Endothelial cell (in vitro differentiated cells): ENCODE measurements at regions not wholly inside any gene's neighbourhood (a gene's known extent, or its start where the extent isn't known, plus 50 kb on each side); places are given as distances from the start of the nearest gene placed in this dataset.

ENCODE experiments used
- DNase-seq: peaks from one replicate; pipeline ENCODE4 v3.0.0; 2021; ENCODE audit warnings: low spot score
- H3K27ac Mint-ChIP-seq: one replicate; pipeline ENCODE4 v1.8.0; 2021; ENCODE audit warnings: mixed read lengths, inconsistent platforms; ENCODE audit not compliant: unreplicated experiment
- H3K27me3 Mint-ChIP-seq: one replicate; pipeline ENCODE4 v1.8.0; 2021; ENCODE audit warnings: mild to moderate bottlenecking, moderate library complexity, mixed read lengths, inconsistent platforms; ENCODE audit not compliant: unreplicated experiment
- H3K36me3 Mint-ChIP-seq: one replicate; pipeline ENCODE4 v1.8.0; 2021; ENCODE audit warnings: mild to moderate bottlenecking, low read depth, mixed read lengths, inconsistent platforms; ENCODE audit not compliant: unreplicated experiment
- H3K4me1 Mint-ChIP-seq: one replicate; pipeline ENCODE4 v1.8.0; 2021; ENCODE audit warnings: mild to moderate bottlenecking, mixed read lengths, inconsistent platforms; ENCODE audit not compliant: unreplicated experiment
- H3K4me3 Mint-ChIP-seq: one replicate; pipeline ENCODE4 v1.8.0; 2021; ENCODE audit warnings: mild to moderate bottlenecking, mixed read lengths, inconsistent platforms; ENCODE audit not compliant: unreplicated experiment
- H3K9me3 Mint-ChIP-seq: one replicate; pipeline ENCODE4 v1.8.0; 2021; ENCODE audit warnings: mixed read lengths, inconsistent platforms; ENCODE audit not compliant: unreplicated experiment
- TF ChIP-seq, protein P1 (sequence below): fragments of 200-600 bp; sonication (generic); IDR thresholded peaks from one replicate; pipeline ENCODE4 v1.5.0; 2021; ENCODE audit warnings: antibody characterized with exemption; ENCODE audit not compliant: unreplicated experiment

DNA sequence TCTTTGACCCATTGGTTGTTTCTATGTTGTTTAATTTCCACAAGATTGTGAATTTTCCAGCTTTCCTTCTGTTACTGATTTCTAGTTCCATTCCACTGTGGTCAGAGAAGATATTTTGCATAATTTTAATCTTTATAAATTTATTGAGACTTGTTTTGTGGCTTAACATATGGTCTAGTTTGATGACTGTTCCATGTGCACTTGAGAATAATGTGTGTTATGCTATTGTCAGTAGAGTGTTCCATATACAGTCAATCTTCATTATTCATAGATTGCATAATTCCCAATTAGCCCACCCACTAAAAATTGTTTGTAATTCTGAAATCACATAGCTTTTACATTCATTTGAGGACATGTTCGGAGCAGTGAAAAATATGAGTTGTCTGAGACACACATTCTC is 346.1 kb upstream of the DDI1 start:
- Mint-ChIP-seq H3K27me3 (no peaks in the 10 kb centered on the region), H3K27ac (no peak overlapping the region), H3K9me3 (no peaks in the 10 kb centered on the region), H3K4me1 (no peaks in the 10 kb centered on the region), H3K36me3 (no peaks in the 10 kb centered on the region), H3K4me3 (no peak overlapping the region)
- TF ChIP-seq, protein P1, sequence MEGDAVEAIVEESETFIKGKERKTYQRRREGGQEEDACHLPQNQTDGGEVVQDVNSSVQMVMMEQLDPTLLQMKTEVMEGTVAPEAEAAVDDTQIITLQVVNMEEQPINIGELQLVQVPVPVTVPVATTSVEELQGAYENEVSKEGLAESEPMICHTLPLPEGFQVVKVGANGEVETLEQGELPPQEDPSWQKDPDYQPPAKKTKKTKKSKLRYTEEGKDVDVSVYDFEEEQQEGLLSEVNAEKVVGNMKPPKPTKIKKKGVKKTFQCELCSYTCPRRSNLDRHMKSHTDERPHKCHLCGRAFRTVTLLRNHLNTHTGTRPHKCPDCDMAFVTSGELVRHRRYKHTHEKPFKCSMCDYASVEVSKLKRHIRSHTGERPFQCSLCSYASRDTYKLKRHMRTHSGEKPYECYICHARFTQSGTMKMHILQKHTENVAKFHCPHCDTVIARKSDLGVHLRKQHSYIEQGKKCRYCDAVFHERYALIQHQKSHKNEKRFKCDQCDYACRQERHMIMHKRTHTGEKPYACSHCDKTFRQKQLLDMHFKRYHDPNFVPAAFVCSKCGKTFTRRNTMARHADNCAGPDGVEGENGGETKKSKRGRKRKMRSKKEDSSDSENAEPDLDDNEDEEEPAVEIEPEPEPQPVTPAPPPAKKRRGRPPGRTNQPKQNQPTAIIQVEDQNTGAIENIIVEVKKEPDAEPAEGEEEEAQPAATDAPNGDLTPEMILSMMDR, result no peak
- no peak for DNase-seq

GRCh38 chr11:103696123-103696522 is 340.3 kb upstream of the DDI1 start:
- no peak for DNase-seq
- TF ChIP-seq, protein P1, result no peak
- Mint-ChIP-seq H3K36me3 (no peaks in the 10 kb centered on the region), H3K4me1 (no peaks in the 10 kb centered on the region), H3K9me3 (no peaks in the 10 kb centered on the region), H3K27ac (no peak overlapping the region), H3K27me3 (no peaks in the 10 kb centered on the region), H3K4me3 (no peak overlapping the region)

DNA sequence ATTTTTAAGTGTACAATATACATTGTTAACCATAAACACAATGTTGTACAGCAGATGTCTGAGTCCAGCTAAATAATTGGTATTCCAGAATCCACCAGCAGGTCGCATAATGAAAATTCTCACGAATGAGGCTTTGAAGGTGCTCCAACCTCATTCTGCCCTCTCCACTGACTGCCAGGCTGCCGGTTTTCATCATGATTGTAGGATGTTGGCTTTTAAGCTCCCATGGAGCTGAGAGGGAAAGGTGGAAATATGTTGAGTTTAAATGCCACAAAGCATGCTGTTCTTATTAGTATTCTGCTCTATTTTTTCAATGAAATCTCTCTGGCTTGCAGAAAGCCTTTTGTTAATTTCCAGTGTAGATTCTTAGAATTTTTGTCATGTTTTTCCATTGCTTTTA is 337.2 kb upstream of the DDI1 start:
- no peak for DNase-seq
- no peak overlapping the region for H3K4me3 Mint-ChIP-seq
- TF ChIP-seq, protein P1, result no peak
- H3K9me3 Mint-ChIP-seq, result no peaks in the 10 kb centered on the region
- no peaks in the 10 kb centered on the region for H3K36me3 Mint-ChIP-seq
- H3K27ac Mint-ChIP-seq, result no peak overlapping the region
- H3K4me1 Mint-ChIP-seq, result peaks cover 18% of the 10 kb centered on the region
- H3K27me3 Mint-ChIP-seq, result no peaks in the 10 kb centered on the region

- no peaks in the 10 kb centered on the region for H3K9me3 Mint-ChIP-seq
- no peak for DNase-seq
- H3K4me3 Mint-ChIP-seq, result no peak overlapping the region
- TF ChIP-seq, protein P1, result no peak
- H3K27me3 Mint-ChIP-seq, result no peaks in the 10 kb centered on the region
- no peak overlapping the region for H3K27ac Mint-ChIP-seq
- no peaks in the 10 kb centered on the region for H3K36me3 Mint-ChIP-seq
- H3K4me1 Mint-ChIP-seq, result peaks cover 22% of the 10 kb centered on the region
Observed at GRCh38 chr11:103699656-103700055, 336.8 kb upstream of the DDI1 start.

DNA sequence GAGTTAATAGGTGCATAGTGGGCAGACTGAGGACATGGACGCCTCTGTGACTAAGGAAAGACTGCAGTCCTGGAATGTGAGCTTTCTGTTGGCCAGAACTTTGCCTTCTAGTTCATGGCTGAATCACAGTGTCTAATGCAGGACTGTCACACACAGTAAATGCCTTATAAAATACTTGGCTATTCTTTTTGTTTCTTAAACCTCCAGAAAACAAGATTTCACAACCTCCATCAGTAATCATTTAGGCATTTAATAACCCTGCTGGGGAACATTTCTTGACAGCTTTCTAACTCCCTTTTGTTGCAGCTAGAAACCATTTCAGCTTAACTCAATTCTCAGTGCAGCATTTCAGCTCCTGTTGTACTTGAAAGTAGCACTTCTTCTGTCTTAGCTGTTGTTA is 335.8 kb upstream of the DDI1 start:
- H3K4me1 Mint-ChIP-seq, result peaks cover 24% of the 10 kb centered on the region
- H3K36me3 Mint-ChIP-seq, result no peaks in the 10 kb centered on the region
- H3K27ac Mint-ChIP-seq, result no peak overlapping the region
- H3K4me3 Mint-ChIP-seq, result no peak overlapping the region
- DNase-seq, result no peak
- H3K27me3 Mint-ChIP-seq, result no peaks in the 10 kb centered on the region
- TF ChIP-seq, protein P1, result no peak
- no peaks in the 10 kb centered on the region for H3K9me3 Mint-ChIP-seq
